ENCODE measurements at regions not wholly inside any gene's neighbourhood (a gene's known extent, or its start where the extent isn't known, plus 50 kb on each side); places are given as distances from the start of the nearest gene placed in this dataset.

GRCh38 chr1:119220991-119221390, 80.5 kb upstream of the WARS2 start (continued):
- TF ChIP-seq, protein P1, sequence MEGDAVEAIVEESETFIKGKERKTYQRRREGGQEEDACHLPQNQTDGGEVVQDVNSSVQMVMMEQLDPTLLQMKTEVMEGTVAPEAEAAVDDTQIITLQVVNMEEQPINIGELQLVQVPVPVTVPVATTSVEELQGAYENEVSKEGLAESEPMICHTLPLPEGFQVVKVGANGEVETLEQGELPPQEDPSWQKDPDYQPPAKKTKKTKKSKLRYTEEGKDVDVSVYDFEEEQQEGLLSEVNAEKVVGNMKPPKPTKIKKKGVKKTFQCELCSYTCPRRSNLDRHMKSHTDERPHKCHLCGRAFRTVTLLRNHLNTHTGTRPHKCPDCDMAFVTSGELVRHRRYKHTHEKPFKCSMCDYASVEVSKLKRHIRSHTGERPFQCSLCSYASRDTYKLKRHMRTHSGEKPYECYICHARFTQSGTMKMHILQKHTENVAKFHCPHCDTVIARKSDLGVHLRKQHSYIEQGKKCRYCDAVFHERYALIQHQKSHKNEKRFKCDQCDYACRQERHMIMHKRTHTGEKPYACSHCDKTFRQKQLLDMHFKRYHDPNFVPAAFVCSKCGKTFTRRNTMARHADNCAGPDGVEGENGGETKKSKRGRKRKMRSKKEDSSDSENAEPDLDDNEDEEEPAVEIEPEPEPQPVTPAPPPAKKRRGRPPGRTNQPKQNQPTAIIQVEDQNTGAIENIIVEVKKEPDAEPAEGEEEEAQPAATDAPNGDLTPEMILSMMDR (IDR thresholded peaks at IDR 0.05): no peak

DNA sequence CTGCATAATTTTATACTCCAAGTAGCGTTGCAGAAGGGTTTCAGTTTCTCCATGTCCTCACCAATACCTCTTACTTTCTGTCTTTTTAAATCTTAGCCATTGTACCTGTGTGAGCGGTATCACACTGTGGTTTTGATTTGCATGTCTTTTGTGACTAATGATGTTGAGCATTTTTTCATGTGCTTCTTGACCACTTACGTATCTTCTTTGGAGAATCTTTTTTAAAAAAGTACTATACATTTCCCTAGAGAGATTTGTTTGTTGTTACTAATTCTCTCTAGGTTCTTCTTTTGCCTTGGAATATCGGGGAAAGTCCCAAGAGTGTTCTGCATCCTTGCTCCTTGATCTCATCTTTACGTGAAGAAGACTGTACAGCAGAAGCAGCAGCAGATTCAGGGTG, 81.8 kb upstream of the WARS2 start:
- Histone ChIP-seq H4K20me1 (ENCODE audit: insufficient read depth) (no peaks in the 10 kb centered on the region), H3K36me3 (replicated peaks in 1 of 2; ENCODE audit: control insufficient read depth in 1 of 2, insufficient read depth in 2 of 2, low read length in 1 of 2) (no peaks in the 10 kb centered on the region), H3K4me2 (no peak overlapping the region), H3K4me3 (ENCODE audit: low read depth in 2 of 2, low read length in 1 of 2) (no peak overlapping the region), H3K9ac (no peak overlapping the region), H3K4me1 (ENCODE audit: control insufficient read depth in 1 of 2, insufficient read depth in 2 of 2, low read depth in 1 of 2, low read length in 1 of 2) (no peaks in the 10 kb centered on the region; a peak in 1 of 4 replicates), H3K9me2 (no peaks in the 10 kb centered on the region), H2AFZ (ENCODE audit: low read depth) (no peak overlapping the region), H3K79me2 (ENCODE audit: insufficient read depth) (no peaks in the 10 kb centered on the region), H3F3A (replicated peaks; ENCODE audit: insufficient read depth) (no peaks in the 10 kb centered on the region), H3K27ac (ENCODE audit: low read depth in 2 of 2, low read length in 1 of 2) (no peak overlapping the region), H3K27me3 (ENCODE audit: insufficient read depth) (no peaks in the 10 kb centered on the region), H3K9me3 (no peaks in the 10 kb centered on the region)
- 51% methylated on average over 5 of the region's 5 CpGs for WGBS (ENCODE audit: low lambda C conversion rate)
- ChIA-PET POLR2A (no interaction called here), CTCF (no interaction called here)
- no peak for DNase-seq
- no peak for TF ChIP-seq TEAD4 (IDR thresholded peaks at IDR 0.05; ENCODE audit: borderline replicate concordance, insufficient read depth)
- no peak for TF ChIP-seq FOSL2 (IDR thresholded peaks at IDR 0.05; ENCODE audit: borderline replicate concordance, low read depth)
- TF ChIP-seq YY1 (IDR thresholded peaks at IDR 0.05; ENCODE audit: low read depth): no peak
- no peak for TF ChIP-seq CHD2 (IDR thresholded peaks at IDR 0.05; ENCODE audit: low read length, partially characterized antibody)
- TF ChIP-seq, protein P2, sequence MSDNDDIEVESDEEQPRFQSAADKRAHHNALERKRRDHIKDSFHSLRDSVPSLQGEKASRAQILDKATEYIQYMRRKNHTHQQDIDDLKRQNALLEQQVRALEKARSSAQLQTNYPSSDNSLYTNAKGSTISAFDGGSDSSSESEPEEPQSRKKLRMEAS (IDR thresholded peaks at IDR 0.05; ENCODE audit: low read depth): no peak
- TF ChIP-seq GABPA (IDR thresholded peaks at IDR 0.05; ENCODE audit: low read depth): no peak
- TF ChIP-seq USF1 (IDR thresholded peaks at IDR 0.05; ENCODE audit: borderline replicate concordance, low read depth): no peak
- TF ChIP-seq SIN3A (IDR thresholded peaks at IDR 0.05; ENCODE audit: borderline replicate concordance, low read depth, low read length): no peak
- TF ChIP-seq, protein P1 (IDR thresholded peaks at IDR 0.05): no peak
- no peak for TF ChIP-seq TCF12 (IDR thresholded peaks at IDR 0.05)
- no peak for TF ChIP-seq IRF3 (IDR thresholded peaks at IDR 0.05; ENCODE audit: low read depth, low read length)
